Endothelial cell of umbilical vein (primary cell): ENCODE measurements at regions not wholly inside any gene's neighbourhood (a gene's known extent, or its start where the extent isn't known, plus 50 kb on each side); places are given as distances from the start of the nearest gene placed in this dataset.

Source experiments
- BruUV-seq: library from RNA; stranded (reverse); fragments of 400-500 nt; replicated peaks from 2 replicates; lab custom pipeline; 2021; lab: Mats Ljungman, UMichigan
- CTCF ChIA-PET: fragments of 300-600, 350-600 bp; sonication (Branson Sonifier 250); formaldehyde crosslinking; loops from one replicate; lab custom pipeline; 2021; ENCODE audit warnings: antibody characterized with exemption, inconsistent platforms; lab: Charles Lee
- POLR2A ChIA-PET: fragments of 300-600, 350-600 bp; sonication (Branson Sonifier 250); formaldehyde crosslinking; loops from one replicate; lab custom pipeline; 2021; ENCODE audit warnings: antibody characterized with exemption, inconsistent platforms; lab: Charles Lee
- DNase-seq: peaks from one replicate; pipeline ENCODE4 v3.0.0-alpha.2; 2011; ENCODE audit warnings: low read depth, low spot score
- FAIRE-seq: peaks from 2 replicates; lab custom pipeline; 2011; peaks lifted over from hg19 to GRCh38; lab: Jason Lieb, UNC
- H2AFZ ChIP-seq: 2 replicates; pipeline ENCODE4 v1.6.0; 2012; ENCODE audit warnings: low read depth, low read length, control low read depth, inconsistent platforms
- H3K27ac ChIP-seq: 2 replicates; pipeline ENCODE4 v1.5.1; 2011; ENCODE audit warnings: low read depth, mild to moderate bottlenecking, control low read depth, low read length, moderate library complexity; ENCODE audit not compliant: insufficient read depth
- H3K27me3 ChIP-seq, 2 experiments: 2 replicates each; pipeline versions ENCODE4 v1.6.0 to v1.6.1; 2011; ENCODE audit warnings: low read length in 2 of 2, mixed read lengths in 1 of 2; ENCODE audit not compliant: control insufficient read depth in 2 of 2, insufficient read depth in 2 of 2
- H3K36me3 ChIP-seq, 2 experiments: 2 replicates in 1 of 2; 3 replicates in 1 of 2; pipeline ENCODE4 v1.5.1; 2011; ENCODE audit warnings: low read length in 2 of 2, mild to moderate bottlenecking in 1 of 2, moderate library complexity in 1 of 2; ENCODE audit not compliant: control insufficient read depth in 2 of 2, insufficient read depth in 2 of 2; ENCODE audit errors: extremely low read depth in 1 of 2
- H3K4me1 ChIP-seq: 3 replicates; pipeline ENCODE4 v1.5.1; 2011; ENCODE audit warnings: mild to moderate bottlenecking, low read length; ENCODE audit not compliant: control insufficient read depth, insufficient read depth; ENCODE audit errors: extremely low read depth
- H3K4me2 ChIP-seq: 2 replicates; pipeline ENCODE4 v1.6.1; 2011; ENCODE audit warnings: low read length, control low read depth, mixed read lengths; ENCODE audit not compliant: insufficient read depth
- H3K4me3 ChIP-seq, 3 experiments: fragments of 200-600 bp in 1 of 3; sonication (generic), shearing (Covaris generic) in 1 of 3; replicated peaks in 1 of 3; 2 replicates each; pipeline ENCODE4 v1.5.1; 2011 to 2016; ENCODE audit warnings: control low read depth in 3 of 3, low read length in 3 of 3, mild to moderate bottlenecking in 2 of 3, inconsistent platforms in 1 of 3, low read depth in 1 of 3, moderate library complexity in 1 of 3; ENCODE audit not compliant: insufficient read depth in 1 of 3
- H3K79me2 ChIP-seq: 2 replicates; pipeline ENCODE4 v1.6.0; 2012; ENCODE audit warnings: low read length, inconsistent platforms; ENCODE audit not compliant: control insufficient read depth, insufficient read depth
- H3K9ac ChIP-seq: replicated peaks from 2 replicates; pipeline ENCODE3; 2011; ENCODE audit warnings: low read length, control low read depth; ENCODE audit not compliant: insufficient read depth; ENCODE audit errors: extremely low read depth
- H3K9me1 ChIP-seq: replicated peaks from 3 replicates; pipeline ENCODE4 v1.6.0; 2011; ENCODE audit warnings: mild to moderate bottlenecking, low read length; ENCODE audit not compliant: control insufficient read depth, insufficient read depth; ENCODE audit errors: extremely low read depth
- H3K9me3 ChIP-seq: replicated peaks from 2 replicates; pipeline ENCODE4 v1.5.1; 2012; ENCODE audit warnings: low read length, inconsistent platforms; ENCODE audit not compliant: control insufficient read depth, insufficient read depth
- H4K20me1 ChIP-seq: replicated peaks from 2 replicates; pipeline ENCODE3; 2011; ENCODE audit warnings: mild to moderate bottlenecking, low read length; ENCODE audit not compliant: control insufficient read depth, insufficient read depth; ENCODE audit errors: extremely low read depth
- CTCF ChIP-seq, 2 donors: IDR thresholded peaks; 1 replicate in 1 of 2; 2 replicates in 1 of 2; pipeline ENCODE4 v1.5.1; 2011; ENCODE audit warnings: low read length in 2 of 2, mild to moderate bottlenecking in 2 of 2, moderate library complexity in 2 of 2, control low read depth in 1 of 2, inconsistent platforms in 1 of 2, low read depth in 1 of 2; ENCODE audit not compliant: insufficient read depth in 1 of 2; ENCODE audit errors: extremely low read depth in 1 of 2
- EZH2 ChIP-seq: IDR thresholded peaks from 2 replicates; pipeline ENCODE4 v1.6.1; 2012; ENCODE audit warnings: borderline replicate concordance, low read depth, mild to moderate bottlenecking, moderate library complexity, low read length, inconsistent platforms; ENCODE audit not compliant: severe bottlenecking
- FOS ChIP-seq: IDR thresholded peaks from 2 replicates; pipeline ENCODE4 v1.6.1; 2011; ENCODE audit warnings: mild to moderate bottlenecking, low read length, moderate library complexity, borderline replicate concordance; ENCODE audit not compliant: insufficient read depth
- GATA2 ChIP-seq: IDR thresholded peaks from 2 replicates; pipeline ENCODE4 v1.7.0; 2011; ENCODE audit warnings: low read depth, mild to moderate bottlenecking, moderate library complexity, mixed read lengths, low read length; ENCODE audit not compliant: insufficient read length, insufficient read depth
- JUN ChIP-seq: IDR thresholded peaks from 2 replicates; pipeline ENCODE4 v1.6.1; 2011; ENCODE audit warnings: borderline replicate concordance, low read depth; ENCODE audit not compliant: insufficient read length, insufficient read depth
- MAX ChIP-seq: IDR thresholded peaks from 2 replicates; pipeline ENCODE4 v1.6.1; 2011; ENCODE audit not compliant: insufficient read depth, insufficient read length
- MYC ChIP-seq: IDR thresholded peaks from one replicate; pipeline ENCODE4 v1.6.1; 2011; ENCODE audit warnings: mild to moderate bottlenecking, low read depth, low read length
- POLR2A ChIP-seq: IDR thresholded peaks from 2 replicates; pipeline ENCODE4 v1.6.1; 2012; ENCODE audit warnings: low read depth, mild to moderate bottlenecking, control low read depth, low read length
- POLR2AphosphoS5 ChIP-seq: IDR thresholded peaks from 2 replicates; pipeline ENCODE4 v1.6.1; 2012; ENCODE audit warnings: low read depth, mild to moderate bottlenecking, control low read depth, low read length, moderate library complexity; ENCODE audit not compliant: insufficient read depth
- dilution Hi-C: fragments of 300-500 bp; cut with MboI; formaldehyde crosslinking; loops from one replicate; pipeline ENCODE4 v1.15.0; 2019; ENCODE audit warnings: low sequenced_read_pairs; ENCODE audit not compliant: extremely low pct_ligation_motif_present
- intact Hi-C: fragments of 100-400 bp; cut with micrococcal nuclease; formaldehyde crosslinking; loops from one replicate; pipeline ENCODE4 v1.10.0; 2022

- peak overlapping the region; percentile 37 for H2AFZ ChIP-seq
- peak; percentile 89 for FAIRE-seq
- CTCF ChIA-PET, result interaction anchor here (0.7 to 2.5 kb wide), 14 partner anchors 10 to 1129 kb away, joined by 3 to 12 read pairs (median 4); no protein-coding TSS in a partner anchor
Observed at GRCh38 chr15:36004891-36005490, 459.0 kb upstream of the DPH6 start.

More at GRCh38 chr15:36004891-36005490, 459.0 kb upstream of the DPH6 start:
- Histone ChIP-seq H3K27ac (peak overlapping the region; percentile 91), H3K9ac (peak overlapping the region; percentile 58), H3K9me1 (no peaks in the 10 kb centered on the region), H3K9me3 (no peaks in the 10 kb centered on the region), H3K79me2 (no peaks in the 10 kb centered on the region), H3K4me3 (peak overlapping the region in 1 of 3 experiments; percentile 33), H3K4me2 (peak overlapping the region; percentile 76), H3K4me1 (peaks cover 29% of the 10 kb centered on the region), H4K20me1 (no peaks in the 10 kb centered on the region), H3K36me3 (no peaks in the 10 kb centered on the region), H3K27me3 (no peaks in the 10 kb centered on the region)
- POLR2A ChIA-PET, result no interaction called here
- BruUV-seq, result TSS peak; percentile 57
- intact Hi-C loops, result loop anchor here (1.0 to 5.0 kb wide), 7 partner anchors 18 to 1096 kb away; partner anchors contain the start of gene CDIN1
- peak; percentile 87 for DNase-seq
- dilution Hi-C loops, result no loop called here
- TF ChIP-seq GATA2 (no peak), JUN (peak; percentile 48), MYC (no peak), CTCF (IDR thresholded peaks at IDR 0.05; ENCODE audit: extremely low read depth in 1 of 2, insufficient read depth in 1 of 2, low read depth in 1 of 2, low read length in 2 of 2) (no peak), EZH2 (no peak), MAX (no peak), FOS (peak; percentile 64), POLR2AphosphoS5 (peak; percentile 33), POLR2A (no peak)
